ENCODE measurements at regions not wholly inside any gene's neighbourhood (a gene's known extent, or its start where the extent isn't known, plus 50 kb on each side); places are given as distances from the start of the nearest gene placed in this dataset.

DNA sequence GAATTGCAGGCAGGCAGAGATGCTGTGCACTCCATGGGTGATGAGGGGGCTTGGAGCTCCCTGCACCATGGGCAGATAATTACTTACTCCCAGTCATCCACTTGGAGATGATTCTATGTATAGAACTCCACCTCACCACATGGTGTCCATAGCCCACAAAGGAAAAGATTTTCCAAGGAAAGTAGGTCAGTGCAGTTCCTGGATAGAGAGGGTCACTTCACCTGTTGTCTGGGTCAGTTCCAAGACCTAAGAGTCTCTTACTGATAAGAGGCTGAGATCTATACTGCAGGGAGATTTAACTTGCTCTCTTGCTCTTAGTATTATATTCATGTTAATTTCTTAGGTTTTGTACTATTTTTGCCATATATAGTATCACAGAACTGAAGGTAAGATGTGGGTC is 113.9 kb upstream of the BRINP1 start:
- TF ChIP-seq, protein P1, sequence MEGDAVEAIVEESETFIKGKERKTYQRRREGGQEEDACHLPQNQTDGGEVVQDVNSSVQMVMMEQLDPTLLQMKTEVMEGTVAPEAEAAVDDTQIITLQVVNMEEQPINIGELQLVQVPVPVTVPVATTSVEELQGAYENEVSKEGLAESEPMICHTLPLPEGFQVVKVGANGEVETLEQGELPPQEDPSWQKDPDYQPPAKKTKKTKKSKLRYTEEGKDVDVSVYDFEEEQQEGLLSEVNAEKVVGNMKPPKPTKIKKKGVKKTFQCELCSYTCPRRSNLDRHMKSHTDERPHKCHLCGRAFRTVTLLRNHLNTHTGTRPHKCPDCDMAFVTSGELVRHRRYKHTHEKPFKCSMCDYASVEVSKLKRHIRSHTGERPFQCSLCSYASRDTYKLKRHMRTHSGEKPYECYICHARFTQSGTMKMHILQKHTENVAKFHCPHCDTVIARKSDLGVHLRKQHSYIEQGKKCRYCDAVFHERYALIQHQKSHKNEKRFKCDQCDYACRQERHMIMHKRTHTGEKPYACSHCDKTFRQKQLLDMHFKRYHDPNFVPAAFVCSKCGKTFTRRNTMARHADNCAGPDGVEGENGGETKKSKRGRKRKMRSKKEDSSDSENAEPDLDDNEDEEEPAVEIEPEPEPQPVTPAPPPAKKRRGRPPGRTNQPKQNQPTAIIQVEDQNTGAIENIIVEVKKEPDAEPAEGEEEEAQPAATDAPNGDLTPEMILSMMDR (IDR thresholded peaks at IDR 0.05; ENCODE audit: low read depth, low read length) = no peak
- TF ChIP-seq EZH2phosphoT487 (IDR thresholded peaks at IDR 0.05; ENCODE audit: low read depth) = no peak

Data from OCI-LY3 (cell line).